ENCODE measurements at regions not wholly inside any gene's neighbourhood (a gene's known extent, or its start where the extent isn't known, plus 50 kb on each side); places are given as distances from the start of the nearest gene placed in this dataset.
A peak's percentile ranks its signal among the peaks of the same experiment; 100 is the strongest.
"Not testable (repeated sequence)": the region's sequence is repeated elsewhere in the genome, so short reads cannot be mapped to it uniquely, and the experiment has no call there.

DNA sequence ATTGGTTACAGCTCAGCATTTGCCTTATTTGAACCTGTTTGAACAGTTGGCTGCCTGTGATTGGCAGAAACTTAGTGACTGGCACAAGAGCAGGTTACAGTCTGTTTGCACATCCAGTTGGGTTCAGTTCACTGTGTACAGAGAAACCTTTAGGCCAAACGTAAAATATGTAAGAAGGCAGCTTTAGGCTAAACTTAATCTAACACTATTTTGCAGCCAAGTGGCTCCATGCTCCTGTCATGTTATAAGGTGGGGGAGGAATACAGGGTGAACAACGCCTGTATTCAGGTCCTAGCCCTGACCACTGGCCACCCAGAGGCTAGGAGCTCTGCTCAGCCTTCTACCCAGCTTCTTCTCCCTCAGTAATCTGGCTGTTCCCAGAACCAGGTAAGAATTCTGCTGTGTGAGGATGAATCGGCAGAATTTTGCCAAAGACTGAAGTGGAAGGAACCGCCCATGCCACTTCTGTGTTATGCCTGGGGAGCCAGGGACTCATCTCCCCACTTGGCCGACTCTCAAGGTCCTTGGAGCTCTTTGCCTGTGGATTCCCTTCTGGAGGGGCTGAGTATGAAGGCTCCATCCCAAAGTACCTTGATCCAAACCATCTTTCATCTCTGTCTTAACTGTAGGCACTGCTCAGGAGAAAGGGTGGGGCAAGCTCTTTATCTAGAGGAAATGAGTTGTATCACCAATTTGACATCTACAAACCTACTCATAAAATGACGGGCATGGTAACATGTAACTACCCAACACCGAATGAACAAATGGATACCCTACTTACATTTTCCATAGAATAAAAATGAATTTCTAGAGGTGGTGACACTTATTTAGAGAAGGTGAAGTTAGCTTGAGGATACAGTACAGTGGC lies 164.4 kb upstream of the NAMPT start:
- DNase-seq (ENCODE audit: low read depth) = peak; percentile 6

DNA sequence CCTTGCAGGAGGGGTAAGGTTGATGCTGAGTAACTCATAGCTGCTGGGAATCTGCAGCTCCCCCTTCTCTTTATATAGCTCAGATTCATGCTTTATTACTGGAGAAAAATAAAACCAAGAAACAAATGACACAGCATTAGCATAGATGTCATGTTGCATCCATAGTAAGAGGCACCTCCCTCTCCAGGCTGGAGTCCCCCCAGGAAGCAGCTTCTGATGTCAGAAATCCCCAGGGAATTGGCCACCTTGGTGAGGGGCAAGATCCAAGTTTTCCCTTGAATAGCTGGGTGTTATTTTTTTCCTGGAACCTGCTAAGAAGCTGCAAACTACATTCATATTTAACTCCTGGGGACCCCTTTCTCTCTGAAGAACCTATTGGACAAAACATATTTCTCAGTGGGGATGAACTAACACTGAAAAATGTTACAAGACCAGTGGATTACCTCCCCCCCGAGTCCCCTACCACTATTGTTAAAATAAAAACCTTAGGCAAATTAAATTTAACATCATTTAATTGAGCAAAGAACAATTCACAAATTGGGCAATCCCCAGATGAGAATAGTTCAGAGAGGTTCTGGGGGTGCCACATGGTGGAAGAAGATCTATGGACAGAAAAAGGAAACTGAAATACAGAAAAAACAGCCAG lies 163.7 kb upstream of the NAMPT start:
- DNase-seq (ENCODE audit: low read depth) = no peak

DNA sequence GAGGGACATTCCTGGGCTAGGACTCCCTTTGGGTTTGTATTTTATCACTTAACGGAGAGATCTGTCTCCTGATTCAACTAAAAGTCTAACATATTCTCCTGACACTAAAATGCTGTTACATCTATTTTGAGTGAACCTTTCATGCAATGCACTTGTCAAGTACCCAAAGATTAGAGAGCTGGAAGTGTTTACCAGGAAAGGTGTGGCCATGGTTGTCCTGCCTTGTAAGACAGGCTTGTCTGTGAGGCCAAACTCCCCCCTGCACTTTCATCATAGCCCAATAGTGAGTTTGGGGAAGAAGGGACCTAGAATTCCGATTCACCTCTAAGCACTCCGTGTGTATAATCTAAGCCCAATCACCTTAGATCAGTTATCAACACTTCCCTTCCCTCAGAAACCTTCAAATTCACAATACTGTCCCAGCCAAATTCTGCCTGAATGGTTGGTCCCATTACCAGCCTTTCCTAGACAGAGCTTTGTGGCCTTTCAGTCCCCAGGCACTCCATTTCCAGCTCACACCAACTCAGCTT lies 162.6 kb upstream of the NAMPT start:
- no peak for DNase-seq (ENCODE audit: low read depth)

DNA sequence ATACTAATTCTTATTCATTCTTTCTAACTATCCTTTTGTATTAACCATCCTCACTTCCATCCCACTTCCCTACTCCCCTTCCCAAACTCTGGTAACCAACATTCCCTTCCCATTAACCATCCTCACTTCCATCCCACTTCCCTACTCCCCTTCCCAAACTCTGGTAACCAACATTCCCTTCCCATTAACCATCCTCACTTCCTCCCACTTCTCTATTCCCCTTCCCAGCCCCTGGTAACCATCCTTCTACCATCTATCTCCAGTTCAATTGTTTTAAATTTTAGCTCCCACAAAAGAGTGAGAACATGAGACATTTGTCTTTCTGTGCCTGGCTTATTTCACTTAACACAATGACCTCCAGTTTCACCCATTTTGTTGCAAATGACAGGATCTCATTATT lies 160.6 kb upstream of the NAMPT start:
- not testable (repeated sequence) for DNase-seq (ENCODE audit: low read depth)

DNA sequence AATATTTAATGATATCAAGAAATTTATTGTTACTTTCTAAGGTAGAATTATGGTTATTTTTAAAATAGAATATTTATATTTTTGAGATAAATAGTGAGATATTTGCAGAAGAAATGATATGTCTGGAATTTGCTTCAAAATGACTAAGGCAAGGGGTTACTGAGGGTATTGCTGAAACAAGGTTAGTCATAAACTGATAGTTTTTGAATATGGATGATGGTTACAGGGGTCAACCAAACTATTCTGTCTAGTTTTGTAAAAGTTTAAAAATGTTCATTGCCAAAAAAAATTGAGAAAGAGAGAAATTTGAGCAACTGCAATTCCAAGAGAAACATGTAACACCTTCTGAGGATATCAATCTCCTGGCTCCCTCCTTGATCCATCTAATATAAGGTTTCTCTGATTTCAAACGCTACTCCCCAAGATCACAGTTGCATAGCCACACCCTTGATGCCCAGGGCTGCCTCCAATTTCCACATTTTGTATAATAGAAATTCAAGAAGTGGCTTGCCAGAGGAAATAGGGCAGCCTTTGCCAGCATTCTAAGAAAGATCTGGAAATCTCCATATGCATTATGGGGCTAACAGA lies 159.4 kb upstream of the NAMPT start:
- no peak for DNase-seq (ENCODE audit: low read depth)

DNA sequence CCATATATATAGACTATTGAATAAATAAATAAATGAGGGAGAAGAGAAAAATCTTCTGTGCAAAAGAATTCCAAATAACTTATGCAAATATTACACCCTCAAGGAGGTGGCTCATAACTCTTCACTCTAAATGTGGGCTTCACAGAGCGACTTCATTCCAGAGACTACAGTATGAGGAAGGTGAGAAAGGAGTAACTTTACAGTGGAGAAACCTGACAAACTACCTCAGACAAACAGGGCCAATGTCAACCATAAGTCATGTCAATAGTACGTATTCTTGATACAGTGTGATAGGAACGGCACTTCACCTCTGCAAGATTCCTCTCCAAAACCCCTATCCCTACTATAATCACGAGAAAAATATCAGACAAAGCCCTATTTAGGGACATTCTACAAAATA lies 158.4 kb upstream of the NAMPT start:
- no peak for DNase-seq (ENCODE audit: low read depth)

DNA sequence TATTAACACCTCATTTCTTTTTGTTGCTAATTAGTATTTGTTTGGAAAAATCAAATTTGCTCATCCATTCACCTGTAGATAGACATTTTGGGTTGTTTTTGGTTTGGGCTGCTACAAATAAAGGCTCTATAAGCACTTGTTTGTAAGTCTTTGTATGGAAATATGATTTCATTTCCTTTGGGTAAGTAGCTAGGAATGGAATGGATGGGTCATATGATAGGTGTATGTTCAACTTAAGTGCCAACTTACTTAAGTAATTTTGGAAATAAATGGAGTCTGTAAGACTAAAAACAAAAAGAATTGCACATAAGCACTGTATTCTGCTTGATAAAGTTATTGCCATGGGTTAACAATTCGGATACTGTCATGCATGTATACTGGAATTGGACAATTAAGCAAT lies 157.7 kb upstream of the NAMPT start:
- no peak for DNase-seq (ENCODE audit: low read depth)

DNA sequence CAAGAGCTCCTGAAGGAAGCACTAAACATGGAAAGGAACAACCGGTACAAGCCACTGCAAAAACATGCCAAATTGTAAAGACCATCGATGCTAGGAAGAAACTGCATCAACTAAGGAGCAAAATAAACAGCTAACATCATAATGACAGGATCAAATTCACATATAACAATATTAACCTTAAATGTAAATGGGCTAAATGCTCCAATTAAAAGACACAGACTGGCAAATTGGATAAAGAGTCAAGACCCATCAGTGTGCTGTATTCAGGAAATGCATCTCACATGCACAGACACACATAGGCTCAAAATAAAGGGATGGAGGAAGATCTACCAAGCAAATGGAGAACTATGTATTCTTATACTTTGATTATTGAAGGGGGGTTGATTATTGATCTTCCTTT lies 156.6 kb upstream of the NAMPT start:
- not testable (repeated sequence) for DNase-seq (ENCODE audit: low read depth)

DNA sequence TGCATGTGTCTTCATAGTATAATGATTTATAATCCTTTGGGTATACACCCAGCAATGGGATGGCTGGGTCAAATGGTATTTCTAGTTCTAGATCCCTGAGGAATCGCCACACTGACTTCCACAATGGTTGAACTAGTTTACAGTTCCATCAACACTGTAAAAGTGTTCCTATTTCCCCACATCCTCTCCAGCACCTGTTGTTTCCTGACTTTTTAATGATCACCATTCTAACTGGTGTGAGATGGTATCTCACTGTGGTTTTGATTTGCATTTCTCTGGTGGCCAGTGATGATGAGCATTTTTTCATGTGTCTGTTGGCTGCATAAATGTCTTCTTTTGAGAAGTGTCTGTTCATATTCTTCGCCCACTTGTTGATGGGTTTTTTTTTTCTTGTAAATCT lies 152.2 kb upstream of the NAMPT start:
- not testable (repeated sequence) for DNase-seq (ENCODE audit: low read depth)

DNA sequence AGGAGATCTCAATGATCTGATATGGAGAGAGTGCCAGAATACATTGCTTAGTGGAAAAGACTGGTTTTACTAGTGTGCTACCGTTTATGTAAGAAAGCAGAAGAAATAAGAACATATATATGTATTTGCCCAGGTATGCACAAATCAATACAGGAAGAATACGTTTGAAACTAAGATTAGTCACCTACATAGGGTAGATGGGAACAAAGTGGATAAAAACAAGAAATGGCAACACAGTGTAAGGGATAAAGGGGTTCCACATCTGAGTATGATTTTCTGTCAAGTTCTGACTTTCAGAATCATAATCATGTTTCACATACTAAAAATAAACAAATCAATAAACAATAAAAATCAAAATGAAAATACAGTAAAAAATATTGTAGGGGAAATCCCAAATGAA lies 148.6 kb upstream of the NAMPT start:
- no peak for DNase-seq (ENCODE audit: low read depth)

DNA sequence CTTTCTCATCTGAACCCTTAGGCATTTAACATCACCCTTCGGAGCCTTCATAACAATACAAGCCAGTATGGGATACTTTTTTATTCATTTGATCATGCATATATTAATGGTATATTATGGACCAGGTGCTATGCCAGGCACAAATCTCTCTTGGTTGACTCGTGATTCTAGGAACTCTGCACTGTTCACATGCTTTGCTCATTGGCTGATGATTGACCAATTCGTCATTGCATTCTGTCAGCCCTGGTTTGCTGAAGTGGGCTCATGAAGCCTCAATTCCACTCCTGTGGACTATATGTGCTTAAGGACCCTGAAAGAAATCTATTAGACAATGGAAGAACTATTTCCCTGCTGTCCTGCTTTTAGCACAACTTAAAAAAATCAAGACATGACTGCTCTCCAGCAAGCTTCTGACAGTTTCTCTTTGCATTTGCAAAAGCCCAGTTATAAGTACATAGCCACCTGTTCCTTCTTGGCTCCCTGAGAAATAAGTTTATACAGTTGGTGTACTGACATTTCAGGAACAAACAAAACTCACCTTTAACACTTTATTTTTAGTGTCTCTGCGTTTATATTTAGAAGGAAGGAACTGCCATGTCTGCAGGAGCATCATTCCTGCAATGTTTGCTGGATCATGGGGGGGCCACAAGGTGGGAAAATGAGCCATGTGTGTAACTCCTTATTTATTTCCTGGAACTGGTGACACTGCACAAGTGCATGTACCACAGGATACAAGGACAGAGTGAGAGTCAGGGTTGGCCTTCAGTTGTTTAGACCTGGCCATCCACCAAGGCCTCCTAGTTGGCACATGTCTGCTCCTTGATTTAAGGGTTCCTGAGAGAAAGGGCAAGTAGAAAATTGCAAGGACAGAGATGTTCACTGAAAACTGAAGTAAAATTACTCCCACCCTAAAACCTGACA lies 146.0 kb upstream of the NAMPT start:
- DNase-seq (ENCODE audit: low read depth) = no peak

DNA sequence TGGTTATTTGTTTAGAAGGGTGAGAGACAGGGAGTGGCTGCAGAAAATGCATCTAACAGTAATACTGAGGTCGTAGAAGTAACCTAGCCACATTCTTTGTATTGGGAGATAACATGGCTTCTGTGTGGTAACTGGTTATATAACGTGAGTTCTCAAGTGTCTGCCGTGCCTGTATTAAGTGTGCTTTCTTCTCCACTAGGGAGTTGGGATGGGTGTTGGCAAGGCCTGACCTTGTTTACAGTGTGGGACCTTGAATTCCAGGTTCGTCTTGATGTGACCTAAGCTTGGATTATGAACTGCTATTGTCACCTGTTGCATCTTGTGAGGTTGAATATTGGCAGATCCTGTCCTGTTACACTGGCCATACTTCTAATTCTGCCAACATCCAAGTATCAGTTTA lies 145.3 kb upstream of the NAMPT start:
- no peak for DNase-seq (ENCODE audit: low read depth)

DNA sequence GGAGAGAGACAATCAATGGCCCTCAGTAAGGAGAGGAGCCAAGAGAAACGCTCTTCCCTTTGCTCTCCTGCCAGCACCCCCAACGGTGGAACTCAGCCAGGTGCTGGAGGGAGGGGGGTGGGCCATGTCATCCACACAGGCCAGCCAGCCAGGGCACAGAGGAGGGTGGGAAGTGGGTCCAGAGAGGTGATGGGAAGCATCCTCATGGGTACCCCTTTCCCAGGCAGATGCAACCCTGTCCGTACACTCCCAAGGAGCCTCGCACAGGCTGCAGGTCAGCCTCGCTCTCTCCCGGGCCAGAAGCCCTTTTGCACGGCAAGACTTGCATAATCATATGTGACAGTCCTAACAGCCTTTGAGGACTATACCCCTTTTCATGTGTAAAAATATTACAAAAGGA lies 142.0 kb upstream of the NAMPT start:
- no peak for DNase-seq (ENCODE audit: low read depth)

DNA sequence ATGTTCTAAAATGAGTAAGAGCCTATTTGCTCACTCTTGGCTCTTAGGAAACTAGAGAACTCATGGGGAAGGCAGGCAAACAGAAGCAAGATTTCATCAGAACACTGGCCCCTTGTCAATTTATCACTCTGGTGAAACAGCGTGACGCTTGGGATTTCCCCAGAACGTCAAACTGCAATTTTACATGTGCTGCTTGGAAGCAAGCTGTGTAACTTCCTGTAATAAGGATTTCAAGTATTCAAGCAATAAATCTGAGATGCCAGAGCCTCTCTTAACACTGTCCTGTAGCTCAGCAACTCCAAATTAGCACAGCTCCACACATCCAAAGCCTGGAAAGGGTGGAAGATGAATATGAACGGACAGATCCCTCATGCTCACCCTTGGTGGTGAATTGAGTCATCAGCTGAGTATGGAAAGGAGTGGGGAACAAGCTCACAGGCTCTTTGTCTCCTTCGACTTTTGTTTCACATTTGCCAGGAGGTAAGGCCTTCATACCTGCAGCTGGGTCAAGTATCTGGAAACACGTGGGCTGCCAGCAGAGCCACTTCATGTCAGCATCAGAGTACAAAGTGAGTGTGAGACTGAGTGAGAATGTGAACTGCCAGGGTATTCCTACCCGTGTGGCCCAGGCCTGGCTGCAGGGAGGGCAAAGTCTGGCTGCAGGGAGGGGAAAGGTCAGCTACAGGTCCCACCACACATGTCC lies 140.4 kb upstream of the NAMPT start:
- peak; percentile 99 for DNase-seq (ENCODE audit: low read depth)

DNA sequence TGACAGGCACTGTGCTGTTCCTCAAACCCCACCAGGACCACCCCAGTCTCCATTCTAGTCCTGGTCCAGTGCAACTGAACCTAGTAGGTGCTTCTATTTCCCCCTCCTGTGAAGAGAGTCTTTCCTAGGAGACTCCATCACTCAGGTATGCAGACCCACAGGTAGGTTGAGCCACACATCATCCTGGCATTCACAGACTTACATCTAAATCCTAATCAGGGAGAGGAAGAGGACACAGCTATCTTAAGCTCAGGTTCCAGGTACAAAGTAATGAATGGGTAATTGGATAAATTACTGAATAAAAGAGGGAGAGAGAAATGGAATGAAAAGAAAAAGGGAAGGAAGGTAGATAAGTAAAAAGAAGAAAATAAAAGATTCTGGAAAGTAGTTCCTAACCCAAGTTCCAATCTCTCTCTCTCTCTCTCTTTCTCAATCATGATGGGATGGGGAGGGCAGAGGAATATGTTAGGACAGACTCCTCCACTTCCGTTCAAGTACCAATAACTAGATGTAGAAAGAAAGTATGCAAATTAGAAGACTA lies 139.8 kb upstream of the NAMPT start:
- DNase-seq (ENCODE audit: low read depth) = no peak

DNA sequence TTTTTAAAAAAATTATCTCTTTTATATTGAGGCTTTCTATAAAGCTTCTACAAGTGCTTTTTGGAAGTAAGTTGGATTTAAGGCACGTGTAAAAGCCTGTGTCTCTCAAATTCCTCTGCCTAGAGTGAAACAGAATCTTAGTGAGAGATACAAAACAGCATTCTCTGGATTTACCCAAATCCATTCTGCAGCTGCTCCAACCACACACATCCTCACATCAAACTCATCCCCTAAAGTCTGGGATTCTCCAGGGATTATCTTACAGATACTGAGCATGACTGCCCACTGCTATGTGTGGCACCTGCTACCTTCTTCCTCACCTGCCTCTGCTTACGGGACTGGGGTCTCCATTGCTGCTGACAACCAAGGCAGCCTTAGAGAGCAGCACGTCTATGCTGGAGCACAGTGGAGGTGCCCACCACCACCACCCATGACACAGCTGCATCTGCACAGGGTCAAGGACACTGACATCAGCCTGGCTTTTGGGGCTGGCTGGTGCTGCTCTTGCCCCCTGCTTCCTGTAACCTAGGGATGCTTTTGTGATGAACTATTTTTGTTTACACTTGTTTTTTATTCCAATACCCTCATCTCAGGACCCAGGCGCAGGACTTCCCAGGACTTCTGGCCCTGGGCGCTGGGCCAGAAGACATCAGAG lies 139.2 kb upstream of the NAMPT start:
- no peak for DNase-seq (ENCODE audit: low read depth)

DNA sequence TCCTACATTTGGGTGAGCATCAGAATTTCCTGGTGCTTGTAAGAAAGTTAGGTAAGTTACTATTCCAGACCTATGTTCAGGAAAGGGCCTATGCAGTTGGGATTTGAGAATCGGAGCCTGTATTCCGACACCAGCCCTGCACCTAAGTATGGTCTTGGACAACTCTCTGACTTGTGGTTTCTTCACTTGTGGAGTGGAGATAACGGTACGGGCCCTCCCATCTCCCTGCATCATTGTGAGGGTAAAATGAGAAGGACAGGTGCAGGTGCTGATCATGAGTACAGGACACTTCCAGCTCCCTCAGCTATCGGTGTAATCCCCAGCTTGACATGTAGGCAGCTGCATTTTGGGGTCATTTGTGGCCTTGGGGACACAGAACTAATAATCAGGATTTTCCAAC lies 138.3 kb upstream of the NAMPT start:
- DNase-seq (ENCODE audit: low read depth) = no peak

DNA sequence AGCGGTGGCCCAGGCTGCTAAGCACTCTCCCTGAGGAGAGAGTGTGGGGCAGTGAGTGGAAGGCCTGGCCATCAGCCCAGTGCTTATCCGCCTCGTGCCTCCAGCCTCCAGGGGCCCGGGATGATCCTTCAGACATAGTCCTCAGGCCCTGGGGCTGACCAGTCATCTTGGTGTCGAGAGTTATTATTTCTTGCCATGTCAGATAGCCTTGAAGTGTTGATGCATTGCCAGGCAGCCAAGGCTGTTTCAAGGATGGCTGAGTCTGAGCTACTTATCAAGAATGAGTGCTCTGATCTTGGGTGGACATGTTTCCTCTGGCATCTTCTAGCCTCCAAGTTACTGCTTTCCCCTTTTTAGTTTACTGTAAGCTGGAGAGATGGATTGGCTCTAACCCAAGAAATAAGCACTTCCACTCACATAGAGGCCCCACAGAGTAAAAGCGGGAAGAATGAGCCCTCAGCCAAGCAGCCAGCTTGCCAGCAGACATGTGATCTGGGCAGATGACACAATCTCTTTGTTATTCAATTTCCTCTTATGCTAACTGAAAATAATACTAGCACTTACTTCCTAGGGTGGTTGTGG lies 136.5 kb upstream of the NAMPT start:
- peak; percentile 96 for DNase-seq (ENCODE audit: low read depth)

DNA sequence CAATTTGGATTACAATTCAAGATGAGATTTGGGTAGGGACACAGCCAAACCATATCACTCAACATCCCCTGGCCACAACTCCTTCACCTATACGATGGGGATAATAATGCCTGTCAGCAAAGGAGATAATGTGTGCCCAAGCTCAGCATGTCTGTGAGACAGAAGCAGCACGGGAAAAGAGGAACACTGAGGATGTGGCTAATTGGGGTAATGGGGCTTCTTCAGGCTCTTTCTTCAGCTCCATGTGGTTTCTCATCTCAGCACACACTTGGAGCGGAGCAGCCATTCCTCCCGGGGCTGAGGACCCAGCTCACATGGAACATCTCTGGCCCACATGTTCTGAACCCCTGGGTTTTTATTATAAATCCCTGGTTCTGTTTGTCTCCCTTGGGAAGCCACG lies 136.0 kb upstream of the NAMPT start:
- no peak for DNase-seq (ENCODE audit: low read depth)

DNA sequence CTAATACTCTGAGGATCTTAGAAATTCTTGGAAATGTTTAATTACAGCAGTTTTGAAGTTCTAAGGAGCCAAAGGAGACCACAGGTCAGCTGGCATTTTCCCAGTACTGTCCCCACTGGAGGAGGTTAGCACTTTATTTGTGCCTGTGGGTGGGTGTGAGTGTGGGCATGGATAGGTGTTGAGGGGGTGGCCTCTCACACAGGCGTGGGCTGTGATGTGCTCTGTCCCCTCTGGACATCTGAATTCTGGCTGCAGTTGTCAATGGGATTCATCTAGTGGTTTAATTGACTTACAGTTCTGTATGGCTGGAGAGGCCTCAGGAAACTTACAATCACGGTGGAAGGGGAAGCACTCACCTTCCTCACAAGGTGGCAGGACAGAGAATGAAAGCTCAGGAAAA lies 135.4 kb upstream of the NAMPT start:
- no peak for DNase-seq (ENCODE audit: low read depth)

Measured in EH (cell line).